ENCODE measurements at regions not wholly inside any gene's neighbourhood (a gene's known extent, or its start where the extent isn't known, plus 50 kb on each side); places are given as distances from the start of the nearest gene placed in this dataset.

DNA sequence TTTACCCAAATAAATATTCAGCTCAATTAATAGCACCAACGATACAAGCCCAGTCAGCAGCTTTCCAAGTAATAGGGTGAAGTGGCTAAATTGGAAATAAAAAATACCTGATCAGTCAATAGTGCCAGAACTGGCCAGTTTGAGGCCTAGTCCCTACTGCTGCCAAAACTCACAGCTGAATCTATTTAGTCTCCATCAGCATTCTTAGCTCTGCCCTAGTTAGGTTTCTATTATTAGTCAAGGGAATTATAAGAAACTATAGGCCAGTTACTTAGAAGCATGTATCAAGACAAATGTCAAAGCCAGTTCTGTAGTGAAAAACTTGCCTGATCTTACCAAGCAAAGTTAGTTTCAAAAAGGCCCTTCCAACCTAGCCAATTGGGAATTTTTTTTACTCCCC, 146.2 kb upstream of the ZBTB20 start:
- Histone ChIP-seq H3K9ac (ENCODE audit: extremely low read depth, insufficient read length, low read length) (no peak overlapping the region), H3K23ac (ENCODE audit: insufficient read length, low read depth, low read length) (no peak overlapping the region), H4K8ac (replicated peaks; ENCODE audit: insufficient read length, low read depth, low read length) (no peak overlapping the region), H3K4me2 (ENCODE audit: insufficient read depth, insufficient read length, low read length) (no peak overlapping the region), H3K27ac (ENCODE audit: insufficient read length, low read depth, low read length) (no peak overlapping the region), H3T11ph (ENCODE audit: low read length) (no peak overlapping the region), H2BK5ac (ENCODE audit: insufficient read length, low read length) (no peak overlapping the region), H4K5ac (ENCODE audit: insufficient read length, low read depth, low read length) (no peak overlapping the region), H3K9me3 (ENCODE audit: control insufficient read depth, low read depth, low read length) (no peaks in the 10 kb centered on the region), H2AK5ac (ENCODE audit: insufficient read length, low read length) (no peak overlapping the region), H4K20me1 (ENCODE audit: control insufficient read depth, insufficient read depth, insufficient read length) (no peaks in the 10 kb centered on the region), H2BK12ac (ENCODE audit: insufficient read length, low read depth, low read length) (no peak overlapping the region), H3K56ac (ENCODE audit: insufficient read length, low read depth, low read length) (no peak overlapping the region), H2BK15ac (ENCODE audit: low read depth, low read length) (no peak overlapping the region), H2BK120ac (ENCODE audit: low read depth, low read length, poor library complexity, severe bottlenecking) (no peak overlapping the region), H2BK20ac (ENCODE audit: low read depth, low read length, poor library complexity, severe bottlenecking) (no peak overlapping the region), H3K4ac (ENCODE audit: low read depth, low read length) (no peak overlapping the region), H3K18ac (ENCODE audit: insufficient read length, low read depth, low read length) (no peak overlapping the region), H4K91ac (ENCODE audit: insufficient read length, low read depth, low read length) (no peak overlapping the region), H2AFZ (ENCODE audit: low read length) (no peak overlapping the region), H3K79me2 (ENCODE audit: insufficient read depth, low read length) (no peaks in the 10 kb centered on the region), H3K4me1 (ENCODE audit: insufficient read depth, low read length) (no peaks in the 10 kb centered on the region), H3K23me2 (ENCODE audit: insufficient read length, low read depth, low read length, poor library complexity, severe bottlenecking) (no peaks in the 10 kb centered on the region), H3K27me3 (ENCODE audit: insufficient read depth, low read length) (no peaks in the 10 kb centered on the region), H3K14ac (ENCODE audit: insufficient read depth, low read length) (no peak overlapping the region), H3K79me1 (ENCODE audit: insufficient read depth, low read depth, low read length, poor library complexity, severe bottlenecking) (no peaks in the 10 kb centered on the region)
- H3K4me1 Mint-ChIP-seq: peaks cover 4% of the 10 kb centered on the region in 2 experiments; a peak in 1 of 4 replicates
- DNase-seq: no peak
- TF ChIP-seq CTCF (conservative IDR thresholded peaks at IDR 0.05): no peak
- no peaks in the 10 kb centered on the region for H3K9me3 Mint-ChIP-seq
- H3K36me3 Mint-ChIP-seq (ENCODE audit: insufficient read depth in 1 of 3, low read depth in 3 of 3): no peaks in the 10 kb centered on the region
- H3K4me3 Mint-ChIP-seq: no peak overlapping the region
- no peak overlapping the region for H3K27ac Mint-ChIP-seq
- no peaks in the 10 kb centered on the region for H3K27me3 Mint-ChIP-seq (ENCODE audit: low read depth)
- no CpG with 5 or more reads among the region's 1 CpG for WGBS (ENCODE audit: extremely low coverage, insufficient read length, low lambda C conversion rate)

All from H9 (cell line).